K562 (cell line): ENCODE measurements at regions not wholly inside any gene's neighbourhood (a gene's known extent, or its start where the extent isn't known, plus 50 kb on each side); places are given as distances from the start of the nearest gene placed in this dataset.

Experiments used
- ATAC-seq: fragments of 200-7000 bp; cut with Tn5 transposase; 3 replicates; pipeline ENCODE4 v1.9.1; 2020; ENCODE audit warnings: moderate library complexity
- BruUV-seq: library from RNA; stranded (reverse); fragments of 400-500 nt; replicated peaks from 2 replicates; lab custom pipeline; 2021; lab: Mats Ljungman, UMichigan
- CTCF ChIA-PET: fragments of 300-600 bp; formaldehyde crosslinking; extraction: SDS; loops from one replicate; lab custom pipeline; 2021; ENCODE audit warnings: low intra/inter-chr PET ratio; lab: Yijun Ruan, JAX
- POLR2A ChIA-PET: fragments of 300-600, 350-650 bp; sonication (Branson Sonifier 250); formaldehyde crosslinking; extraction: SDS; loops from one replicate; lab custom pipeline; 2021; ENCODE audit warnings: antibody characterized with exemption, inconsistent platforms; lab: Yijun Ruan, JAX
- DNase-seq, 4 experiments: peaks; one replicate each; pipeline versions ENCODE4 v3.0.0 to v3.0.0-alpha.2; 2011 to 2018; ENCODE audit warnings: low spot score in 3 of 4, mixed read lengths in 3 of 4; ENCODE audit errors: extremely low read depth in 1 of 4
- FAIRE-seq: peaks from 2 replicates; lab custom pipeline; 2011; peaks lifted over from hg19 to GRCh38; lab: Jason Lieb, UNC
- H2AFZ ChIP-seq: 2 replicates; pipeline ENCODE4 v1.6.0; 2011; ENCODE audit warnings: low read depth, low read length, control low read depth, inconsistent platforms
- H3K27ac ChIP-seq: fragments of 200-600 bp; 3 replicates; pipeline ENCODE4 v1.8.0; 2011; ENCODE audit warnings: low read depth, mild to moderate bottlenecking, control low read depth, inconsistent platforms, low read length, moderate library complexity, mixed read lengths; ENCODE audit errors: extremely low read depth
- H3K27me3 ChIP-seq, 2 experiments: fragments of 300-600 bp in 1 of 2; 2 replicates in 1 of 2; 3 replicates in 1 of 2; pipeline versions ENCODE4 v1.6.0 to v1.8.0; 2011; ENCODE audit warnings: inconsistent platforms in 2 of 2, low read length in 2 of 2, mild to moderate bottlenecking in 1 of 2, mixed read lengths in 1 of 2, moderate library complexity in 1 of 2; ENCODE audit not compliant: control insufficient read depth in 2 of 2, insufficient read depth in 2 of 2
- H3K36me3 ChIP-seq: fragments of 300-600 bp; 3 replicates; pipeline ENCODE4 v1.8.0; 2011; ENCODE audit warnings: mild to moderate bottlenecking, low read length, inconsistent platforms; ENCODE audit not compliant: control insufficient read depth, insufficient read depth
- H3K4me1 ChIP-seq, 2 experiments: fragments of 200-600 bp in 1 of 2; replicated peaks in 1 of 2; 2 replicates in 1 of 2; 3 replicates in 1 of 2; pipeline versions ENCODE4 v1.5.1 to v1.8.0; 2011; ENCODE audit warnings: inconsistent platforms in 2 of 2, low read length in 2 of 2, mild to moderate bottlenecking in 1 of 2, mixed read lengths in 1 of 2, moderate library complexity in 1 of 2; ENCODE audit not compliant: control insufficient read depth in 2 of 2, insufficient read depth in 2 of 2
- H3K4me2 ChIP-seq: 2 replicates; pipeline ENCODE4 v1.6.1; 2011; ENCODE audit warnings: low read length, control low read depth, inconsistent platforms, mixed read lengths; ENCODE audit not compliant: insufficient read depth
- H3K4me3 ChIP-seq: fragments of 200-600 bp; sonication (generic), shearing (Covaris generic); 2 replicates; pipeline ENCODE4 v1.5.1; 2016; ENCODE audit warnings: control low read depth, inconsistent platforms
- H3K79me2 ChIP-seq: fragments of 200-600 bp; 3 replicates; pipeline ENCODE4 v1.8.0; 2011; ENCODE audit warnings: low read length, inconsistent platforms; ENCODE audit not compliant: control insufficient read depth, insufficient read depth
- H3K9ac ChIP-seq, 2 experiments: 2 replicates each; pipeline versions ENCODE4 v1.6.0 to v1.6.1; 2011; ENCODE audit warnings: low read depth in 2 of 2, low read length in 2 of 2, control low read depth in 1 of 2, inconsistent platforms in 1 of 2, mild to moderate bottlenecking in 1 of 2, mixed read lengths in 1 of 2; ENCODE audit not compliant: insufficient read depth in 1 of 2
- H3K9me1 ChIP-seq: one replicate; pipeline ENCODE4 v1.6.0; 2011; ENCODE audit warnings: inconsistent platforms, mild to moderate bottlenecking, low read length, moderate library complexity; ENCODE audit not compliant: control insufficient read depth, insufficient read depth
- H3K9me3 ChIP-seq: replicated peaks from 2 replicates; pipeline ENCODE4 v1.5.1; 2011; ENCODE audit warnings: low read depth, low read length, inconsistent platforms; ENCODE audit not compliant: control insufficient read depth, insufficient read depth
- H4K20me1 ChIP-seq: replicated peaks from 2 replicates; pipeline ENCODE4 v1.6.1; 2011; ENCODE audit warnings: low read length, inconsistent platforms, mixed read lengths; ENCODE audit not compliant: control insufficient read depth, insufficient read depth
- BDP1 ChIP-seq: IDR thresholded peaks from 3 replicates; pipeline ENCODE4 v1.6.1; 2011; ENCODE audit not compliant: insufficient read length, insufficient read depth
- BRF2 ChIP-seq: IDR thresholded peaks from 3 replicates; pipeline ENCODE4 v1.6.1; 2011; ENCODE audit warnings: borderline replicate concordance, mild to moderate bottlenecking; ENCODE audit not compliant: insufficient read length, insufficient read depth
- CBFA2T2 ChIP-seq: fragments of 450-650 bp; conservative IDR thresholded peaks from 2 replicates; pipeline ENCODE4 v1.6.1; 2017; ENCODE audit warnings: mild to moderate bottlenecking
- CREM ChIP-seq: IDR thresholded peaks from 2 replicates; pipeline ENCODE4 v1.6.1; 2014; ENCODE audit warnings: antibody characterized with exemption, low read depth
- ETS2 ChIP-seq: IDR thresholded peaks from 2 replicates; pipeline ENCODE4 v1.6.1; 2016; ENCODE audit warnings: borderline replicate concordance, missing genetic modification characterization, mild to moderate bottlenecking, moderate library complexity, missing compliant biosample characterization; ENCODE audit not compliant: poor library complexity, severe bottlenecking
- GMEB1 ChIP-seq: fragments of 250-450 bp; sonication (Bioruptor Pico); IDR thresholded peaks from 2 replicates; pipeline ENCODE4 v1.4.0; 2020; ENCODE audit warnings: mild to moderate bottlenecking
- HIVEP1 ChIP-seq: fragments of 250-450 bp; sonication (Bioruptor Pico); IDR thresholded peaks from 2 replicates; pipeline ENCODE4 v1.4.0; 2020; ENCODE audit warnings: mild to moderate bottlenecking
- MECOM ChIP-seq: fragments of 250-450 bp; sonication (Bioruptor Pico); IDR thresholded peaks from 2 replicates; pipeline ENCODE4 v1.8.0; 2022; ENCODE audit warnings: inconsistent platforms
- NCOR1 ChIP-seq: fragments of 450-650 bp; IDR thresholded peaks from 2 replicates; pipeline ENCODE4 v1.6.1; 2016; ENCODE audit warnings: mild to moderate bottlenecking, moderate library complexity
- SREBF2 ChIP-seq: sonication (generic); formaldehyde crosslinking; IDR thresholded peaks from 2 replicates; pipeline ENCODE4 v1.4.0; 2020; ENCODE audit warnings: mild to moderate bottlenecking, missing genetic modification reagents
- SUPT5H ChIP-seq: fragments of 450-650 bp; IDR thresholded peaks from 2 replicates; pipeline ENCODE4 v1.6.1; 2016
- TRIM24 ChIP-seq, 2 experiments: fragments of 450-650 bp; IDR thresholded peaks; 2 replicates each; pipeline ENCODE4 v1.6.1; 2016
- ZBTB8A ChIP-seq: fragments of 450-650 bp; IDR thresholded peaks from 2 replicates; pipeline ENCODE4 v1.6.1; 2018; ENCODE audit warnings: mild to moderate bottlenecking, moderate library complexity; ENCODE audit not compliant: partially characterized antibody
- ZNF224 ChIP-seq: sonication (generic); formaldehyde crosslinking; IDR thresholded peaks from 2 replicates; pipeline ENCODE4 v1.8.0; 2022; ENCODE audit warnings: mild to moderate bottlenecking, missing genetic modification reagents
- ZNF41 ChIP-seq: fragments of 250-450 bp; sonication (Bioruptor Pico); conservative IDR thresholded peaks from 2 replicates; pipeline ENCODE4 v1.4.0; 2020; ENCODE audit warnings: mild to moderate bottlenecking
- WGBS: fragments of 100-300 bp; shearing (Covaris generic); methylation state at CpG from one replicate; pipeline ENCODE4 v1.1.6; 2016; ENCODE audit warnings: low coverage, mixed read lengths; ENCODE audit not compliant: insufficient coverage; ENCODE audit errors: missing lambda C conversion rate; 5-methylcytosine and 5-hydroxymethylcytosine counted together
- in situ Hi-C: fragments of 300-500 bp; cut with MboI; formaldehyde crosslinking; loops from 4 replicates; pipeline ENCODE4 v1.15.0; 2018; ENCODE audit warnings: inconsistent platforms, mixed read lengths
- intact Hi-C: fragments of 100-400 bp; cut with micrococcal nuclease; formaldehyde crosslinking; loops from 2 replicates; pipeline ENCODE4 v1.14.2; 2022

GRCh38 chr3:103515116-103515515 is 1080.3 kb downstream of the ZPLD1 start:
- 10% methylated on average over 5 of the region's 5 CpGs for WGBS
- CTCF ChIA-PET, result no interaction called here
- no TSS peak for BruUV-seq

More at GRCh38 chr3:103515116-103515515, 1080.3 kb downstream of the ZPLD1 start:
- Histone ChIP-seq H2AFZ (no peak overlapping the region), H3K4me2 (no peak overlapping the region), H3K36me3 (no peaks in the 10 kb centered on the region), H3K9me1 (no peaks in the 10 kb centered on the region), H3K4me1 (no peaks in the 10 kb centered on the region), H3K4me3 (no peak overlapping the region), H3K27ac (no peak overlapping the region), H4K20me1 (no peaks in the 10 kb centered on the region), H3K79me2 (no peaks in the 10 kb centered on the region), H3K9me3 (no peaks in the 10 kb centered on the region), H3K27me3 (no peaks in the 10 kb centered on the region), H3K9ac (no peak overlapping the region)
- POLR2A ChIA-PET, result no interaction called here
- ATAC-seq (no peak), FAIRE-seq (no peak), DNase-seq (no peak)
- TF ChIP-seq ZBTB8A (no peak), MECOM (CRISPR knock-in tag) (no peak), SREBF2 (no peak), GMEB1 (CRISPR knock-in tag) (no peak), HIVEP1 (CRISPR knock-in tag) (no peak), SUPT5H (no peak), CREM (no peak), BRF2 (no peak), ZNF41 (CRISPR knock-in tag) (no peak), NCOR1 (no peak), BDP1 (no peak), CBFA2T2 (no peak), ZNF224 (CRISPR knock-in tag) (no peak), ETS2 (no peak), TRIM24 (IDR thresholded peaks at IDR 0.05) (no peak)
- intact Hi-C loops (no loop called here), in situ Hi-C loops (no loop called here)
